Activated naive CD8-positive, alpha-beta T cell treated with anti-CD3 and anti-CD28 coated beads for 36 hours (primary cell): ENCODE measurements at regions not wholly inside any gene's neighbourhood (a gene's known extent, or its start where the extent isn't known, plus 50 kb on each side); places are given as distances from the start of the nearest gene placed in this dataset.

ENCODE experiments used
- DNase-seq: peaks from one replicate; pipeline ENCODE4 v3.0.0; 2021
- H3K27ac Mint-ChIP-seq: one replicate; pipeline ENCODE4 v1.8.0; 2022; ENCODE audit warnings: mild to moderate bottlenecking, moderate library complexity, mixed read lengths
- H3K27me3 Mint-ChIP-seq: one replicate; pipeline ENCODE4 v1.8.0; 2022; ENCODE audit warnings: mild to moderate bottlenecking, mixed read lengths
- H3K36me3 Mint-ChIP-seq: one replicate; pipeline ENCODE4 v1.8.0; 2021; ENCODE audit warnings: mild to moderate bottlenecking, mixed read lengths
- H3K4me1 Mint-ChIP-seq: one replicate; pipeline ENCODE4 v1.8.0; 2021; ENCODE audit warnings: mixed read lengths
- H3K4me3 Mint-ChIP-seq: one replicate; pipeline ENCODE4 v1.8.0; 2022; ENCODE audit warnings: mild to moderate bottlenecking, moderate library complexity, mixed read lengths
- H3K9me3 Mint-ChIP-seq: one replicate; pipeline ENCODE4 v1.8.0; 2022; ENCODE audit warnings: mixed read lengths

DNA sequence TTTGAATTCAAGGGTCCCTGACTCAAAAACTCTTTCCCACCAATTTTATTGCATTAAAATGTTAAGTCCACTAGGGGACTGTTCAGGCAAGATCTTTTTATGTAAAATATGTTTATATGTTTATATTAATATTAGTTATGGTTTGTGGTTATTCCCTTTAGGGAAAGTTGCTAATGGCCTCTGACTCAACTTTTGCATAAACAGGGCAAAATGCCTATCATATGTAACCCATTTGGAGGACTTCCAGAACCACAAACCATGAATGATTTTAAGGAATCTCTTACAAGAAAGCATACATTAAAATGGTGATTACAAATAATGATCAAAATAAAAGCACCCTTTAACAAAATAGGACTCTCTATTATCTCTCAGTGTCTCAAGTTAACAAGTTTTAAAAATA, 1484.5 kb upstream of the ZEB2 start:
- DNase-seq: no peak
- Mint-ChIP-seq H3K27ac (no peak overlapping the region), H3K4me1 (no peaks in the 10 kb centered on the region), H3K36me3 (no peaks in the 10 kb centered on the region), H3K27me3 (no peaks in the 10 kb centered on the region), H3K4me3 (no peak overlapping the region), H3K9me3 (peaks cover 5% of the 10 kb centered on the region)

- H3K27ac Mint-ChIP-seq: no peak overlapping the region
Measured at GRCh38 chr2:146003337-146003736, 1483.4 kb upstream of the ZEB2 start.

DNA sequence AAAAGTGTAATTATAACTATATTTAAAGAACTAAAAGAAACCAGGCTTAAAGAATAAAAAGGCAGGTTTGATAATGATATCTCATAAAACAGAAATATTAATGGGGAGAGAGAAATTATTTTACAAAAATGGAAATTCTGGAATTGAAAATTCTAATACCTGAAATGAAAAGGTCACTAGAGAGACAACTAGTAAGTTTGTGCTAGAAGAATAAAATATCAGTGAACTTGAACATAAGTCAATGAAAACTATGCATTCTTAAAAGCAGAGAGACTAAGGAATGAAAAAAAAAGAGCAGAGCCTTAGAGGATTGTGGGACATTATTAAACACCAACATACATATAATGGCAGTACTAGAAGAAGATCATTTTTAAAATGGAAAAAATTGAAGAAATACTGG, 1475.0 kb upstream of the ZEB2 start:
- Mint-ChIP-seq H3K27me3 (no peaks in the 10 kb centered on the region), H3K9me3 (peaks cover 11% of the 10 kb centered on the region), H3K4me3 (no peak overlapping the region), H3K4me1 (no peaks in the 10 kb centered on the region), H3K27ac (no peak overlapping the region), H3K36me3 (no peaks in the 10 kb centered on the region)
- no peak for DNase-seq

More at GRCh38 chr2:146003337-146003736, 1483.4 kb upstream of the ZEB2 start:
- H3K4me1 Mint-ChIP-seq: no peaks in the 10 kb centered on the region
- H3K4me3 Mint-ChIP-seq: no peak overlapping the region
- no peaks in the 10 kb centered on the region for H3K36me3 Mint-ChIP-seq
- DNase-seq: no peak
- H3K9me3 Mint-ChIP-seq: peaks cover 7% of the 10 kb centered on the region
- no peaks in the 10 kb centered on the region for H3K27me3 Mint-ChIP-seq

- Mint-ChIP-seq H3K4me3 (no peak overlapping the region), H3K4me1 (no peaks in the 10 kb centered on the region), H3K27ac (no peak overlapping the region), H3K9me3 (peaks cover 9% of the 10 kb centered on the region), H3K36me3 (no peaks in the 10 kb centered on the region), H3K27me3 (no peaks in the 10 kb centered on the region)
- DNase-seq: no peak
Measured at GRCh38 chr2:145992572-145992971, 1472.7 kb upstream of the ZEB2 start.

DNA sequence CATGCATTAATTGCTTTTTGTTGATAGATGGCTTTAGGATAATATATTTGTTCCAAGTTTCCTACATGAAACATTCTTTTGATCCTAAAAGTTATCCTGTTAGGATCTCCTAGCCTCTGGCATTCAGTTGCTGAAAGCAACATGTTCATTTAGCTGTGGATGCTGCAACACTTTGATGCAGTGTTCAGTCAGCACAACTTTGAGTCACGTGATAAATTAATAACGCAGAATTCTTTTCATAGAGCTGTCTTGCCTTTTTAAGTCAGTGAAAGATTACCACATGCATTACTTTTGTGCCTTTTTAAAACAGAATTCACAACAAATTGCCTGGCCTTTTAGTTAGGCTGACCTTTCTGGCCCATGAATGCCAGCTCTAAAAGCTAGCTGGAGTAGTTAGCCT, 1467.9 kb upstream of the ZEB2 start:
- no peaks in the 10 kb centered on the region for H3K36me3 Mint-ChIP-seq
- H3K27me3 Mint-ChIP-seq: no peaks in the 10 kb centered on the region
- H3K4me1 Mint-ChIP-seq: no peaks in the 10 kb centered on the region
- no peak overlapping the region for H3K4me3 Mint-ChIP-seq
- peaks cover 3% of the 10 kb centered on the region for H3K9me3 Mint-ChIP-seq
- H3K27ac Mint-ChIP-seq: no peak overlapping the region
- DNase-seq: no peak

GRCh38 chr2:145985517-145985916, 1465.6 kb upstream of the ZEB2 start:
- Mint-ChIP-seq H3K9me3 (no peaks in the 10 kb centered on the region), H3K27ac (no peak overlapping the region), H3K4me1 (no peaks in the 10 kb centered on the region), H3K4me3 (no peak overlapping the region), H3K36me3 (no peaks in the 10 kb centered on the region), H3K27me3 (no peaks in the 10 kb centered on the region)
- no peak for DNase-seq

DNA sequence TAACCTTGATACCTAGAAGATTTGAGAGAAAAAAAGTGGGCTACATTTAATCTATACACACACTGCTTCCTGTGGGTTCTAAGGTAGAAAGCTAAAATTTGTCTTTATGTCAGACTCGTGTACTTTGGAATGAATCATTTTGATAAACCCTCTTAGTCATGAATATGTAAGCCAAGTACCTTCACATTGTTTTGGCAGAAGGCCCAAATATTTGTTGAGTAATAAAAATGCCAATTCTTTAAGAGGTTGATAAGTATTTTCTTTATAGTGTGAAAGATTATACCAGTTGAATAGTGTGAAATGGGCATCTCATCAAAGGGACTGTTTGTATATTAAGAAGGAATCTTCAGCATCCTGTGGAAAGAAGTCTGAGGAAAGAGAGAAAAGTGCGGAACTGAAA, 1464.7 kb upstream of the ZEB2 start:
- no peaks in the 10 kb centered on the region for H3K27me3 Mint-ChIP-seq
- H3K9me3 Mint-ChIP-seq: no peaks in the 10 kb centered on the region
- H3K36me3 Mint-ChIP-seq: no peaks in the 10 kb centered on the region
- H3K4me1 Mint-ChIP-seq: no peaks in the 10 kb centered on the region
- H3K4me3 Mint-ChIP-seq: no peak overlapping the region
- DNase-seq: no peak
- H3K27ac Mint-ChIP-seq: no peak overlapping the region

GRCh38 chr2:145980318-145980717, 1460.4 kb upstream of the ZEB2 start:
- Mint-ChIP-seq H3K4me1 (no peaks in the 10 kb centered on the region), H3K4me3 (no peak overlapping the region), H3K27ac (no peak overlapping the region), H3K9me3 (no peaks in the 10 kb centered on the region), H3K27me3 (no peaks in the 10 kb centered on the region), H3K36me3 (no peaks in the 10 kb centered on the region)
- DNase-seq: no peak

DNA sequence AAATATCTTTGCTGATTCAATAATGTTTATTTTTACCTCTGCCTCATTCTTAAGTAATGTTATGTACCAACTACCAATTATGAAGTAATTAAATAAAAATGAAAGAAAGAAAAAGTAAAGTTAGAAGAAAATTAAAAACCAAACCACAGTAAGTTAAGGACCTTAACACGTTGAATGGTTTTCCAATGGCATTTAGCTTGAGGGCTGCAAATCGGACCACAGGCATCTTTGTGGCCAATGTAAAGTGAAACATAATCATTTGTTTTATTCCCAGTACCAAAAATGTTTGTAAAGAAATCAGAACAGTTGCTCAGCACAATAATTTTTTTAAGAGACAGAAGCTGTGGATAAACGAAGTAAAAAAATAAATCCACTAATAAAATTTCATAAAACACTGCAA, 1455.5 kb upstream of the ZEB2 start:
- H3K4me1 Mint-ChIP-seq: no peaks in the 10 kb centered on the region
- H3K9me3 Mint-ChIP-seq: no peaks in the 10 kb centered on the region
- H3K4me3 Mint-ChIP-seq: no peak overlapping the region
- DNase-seq: no peak
- no peak overlapping the region for H3K27ac Mint-ChIP-seq
- H3K36me3 Mint-ChIP-seq: no peaks in the 10 kb centered on the region
- no peaks in the 10 kb centered on the region for H3K27me3 Mint-ChIP-seq

GRCh38 chr2:145961846-145962245, 1441.9 kb upstream of the ZEB2 start:
- no peak for DNase-seq
- H3K36me3 Mint-ChIP-seq: no peaks in the 10 kb centered on the region
- H3K9me3 Mint-ChIP-seq: peaks cover 16% of the 10 kb centered on the region
- H3K4me1 Mint-ChIP-seq: no peaks in the 10 kb centered on the region
- no peaks in the 10 kb centered on the region for H3K27me3 Mint-ChIP-seq
- no peak overlapping the region for H3K27ac Mint-ChIP-seq
- no peak overlapping the region for H3K4me3 Mint-ChIP-seq

- Mint-ChIP-seq H3K9me3 (peaks cover 19% of the 10 kb centered on the region), H3K27ac (no peak overlapping the region), H3K4me1 (no peaks in the 10 kb centered on the region), H3K27me3 (no peaks in the 10 kb centered on the region), H3K36me3 (no peaks in the 10 kb centered on the region), H3K4me3 (no peak overlapping the region)
- no peak for DNase-seq
Measured at GRCh38 chr2:145960479-145961163, 1440.7 kb upstream of the ZEB2 start.

DNA sequence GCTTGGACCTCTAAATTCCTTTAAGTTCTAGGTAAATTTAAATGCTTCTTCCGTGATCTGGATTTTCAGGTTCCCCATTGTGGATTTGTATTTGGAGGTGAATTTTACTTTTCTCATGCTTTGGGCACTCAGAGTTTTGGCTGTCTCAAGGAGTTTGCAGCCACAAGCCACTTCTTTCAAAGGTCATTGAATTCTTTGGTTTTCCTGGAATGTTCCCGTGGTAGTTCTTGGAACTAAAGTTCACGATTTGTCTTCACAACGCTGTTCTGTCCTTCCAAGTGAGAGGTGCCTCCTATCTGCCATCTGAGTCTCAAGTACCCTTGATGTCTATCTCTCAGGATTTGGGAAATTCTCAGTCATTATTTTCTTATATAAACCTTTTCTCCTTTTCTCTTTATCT, 1438.7 kb upstream of the ZEB2 start:
- H3K9me3 Mint-ChIP-seq: peaks cover 24% of the 10 kb centered on the region
- no peak for DNase-seq
- no peaks in the 10 kb centered on the region for H3K36me3 Mint-ChIP-seq
- no peaks in the 10 kb centered on the region for H3K4me1 Mint-ChIP-seq
- H3K27me3 Mint-ChIP-seq: no peaks in the 10 kb centered on the region
- H3K27ac Mint-ChIP-seq: no peak overlapping the region
- H3K4me3 Mint-ChIP-seq: no peak overlapping the region

DNA sequence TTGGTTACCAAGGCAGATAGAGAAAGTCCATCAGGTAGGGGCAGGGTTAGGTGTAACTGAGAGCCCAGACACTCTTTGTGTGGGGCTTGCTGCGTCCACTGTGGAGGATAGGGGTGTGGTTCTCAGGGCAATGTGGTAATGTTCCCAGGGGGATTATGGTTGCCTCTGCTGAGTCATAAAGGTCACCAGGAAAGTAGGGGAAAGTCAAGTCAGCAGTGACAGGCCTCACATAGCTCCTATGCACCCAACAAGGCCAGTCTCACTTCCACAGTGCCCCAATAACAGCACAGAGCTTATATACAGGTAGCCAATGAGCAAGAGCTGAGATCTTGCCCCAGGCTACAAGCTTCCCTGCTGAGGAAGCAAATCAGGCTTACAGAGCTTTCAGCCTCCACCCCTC, 1438.0 kb upstream of the ZEB2 start:
- Mint-ChIP-seq H3K4me1 (no peaks in the 10 kb centered on the region), H3K4me3 (no peak overlapping the region), H3K9me3 (peaks cover 27% of the 10 kb centered on the region), H3K27ac (no peak overlapping the region), H3K27me3 (no peaks in the 10 kb centered on the region), H3K36me3 (no peaks in the 10 kb centered on the region)
- DNase-seq: no peak

DNA sequence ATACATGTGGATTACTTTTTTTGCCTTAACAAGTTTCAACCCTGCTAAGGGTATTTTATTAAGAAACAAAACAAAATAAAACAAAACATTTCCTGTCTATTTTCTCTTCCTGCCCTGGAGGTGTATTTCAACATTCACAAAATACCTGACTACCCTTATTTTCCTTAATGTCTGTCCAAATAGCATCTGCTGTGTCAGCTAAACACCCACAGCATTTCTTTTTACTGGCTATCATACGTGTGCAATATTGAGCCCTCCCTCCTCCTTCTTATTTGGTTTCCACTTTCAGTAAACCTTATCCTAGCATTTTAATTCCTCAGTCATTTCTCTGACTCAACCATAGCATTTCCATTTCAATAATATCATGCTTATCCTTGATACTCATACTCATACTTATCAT, 1420.0 kb upstream of the ZEB2 start:
- DNase-seq: no peak
- Mint-ChIP-seq H3K27ac (no peak overlapping the region), H3K27me3 (no peaks in the 10 kb centered on the region), H3K9me3 (peaks cover 12% of the 10 kb centered on the region), H3K36me3 (no peaks in the 10 kb centered on the region), H3K4me3 (no peak overlapping the region), H3K4me1 (no peaks in the 10 kb centered on the region)

- no peak overlapping the region for H3K4me3 Mint-ChIP-seq
- no peak overlapping the region for H3K27ac Mint-ChIP-seq
- no peaks in the 10 kb centered on the region for H3K27me3 Mint-ChIP-seq
- H3K4me1 Mint-ChIP-seq: no peaks in the 10 kb centered on the region
- no peaks in the 10 kb centered on the region for H3K36me3 Mint-ChIP-seq
- no peak for DNase-seq
- H3K9me3 Mint-ChIP-seq: no peaks in the 10 kb centered on the region
Measured at GRCh38 chr2:145935016-145935415, 1415.1 kb upstream of the ZEB2 start.

GRCh38 chr2:145931781-145932395, 1412.0 kb upstream of the ZEB2 start:
- Mint-ChIP-seq H3K27me3 (no peaks in the 10 kb centered on the region), H3K36me3 (no peaks in the 10 kb centered on the region), H3K9me3 (no peaks in the 10 kb centered on the region)

More at GRCh38 chr2:145931781-145932395, 1412.0 kb upstream of the ZEB2 start:
- no peaks in the 10 kb centered on the region for H3K4me1 Mint-ChIP-seq
- no peak overlapping the region for H3K4me3 Mint-ChIP-seq
- H3K27ac Mint-ChIP-seq: no peak overlapping the region
- no peak for DNase-seq
